Uterus (tissue), 3 donors: ENCODE measurements at regions not wholly inside any gene's neighbourhood (a gene's known extent, or its start where the extent isn't known, plus 50 kb on each side); places are given as distances from the start of the nearest gene placed in this dataset.

Experiments used
- DNase-seq, 2 donors: peaks; one replicate each; pipeline ENCODE4 v3.0.0-alpha.2; 2019 to 2020
- H3K27ac ChIP-seq, 2 donors: fragments of 200-600 bp; sonication (generic); 1 replicate in 1 of 2; 2 replicates in 1 of 2; pipeline ENCODE4 v1.5.1; 2016 to 2018
- H3K27me3 ChIP-seq, 2 donors: fragments of 200-600 bp; sonication (generic); one replicate each; pipeline ENCODE4 v1.5.1; 2018 to 2019; ENCODE audit warnings: control low read depth in 1 of 2
- H3K36me3 ChIP-seq, 2 donors: fragments of 200-600 bp; sonication (generic); one replicate each; pipeline ENCODE4 v1.5.1; 2019; ENCODE audit warnings: control low read depth in 1 of 2
- H3K4me1 ChIP-seq, 2 donors: fragments of 200-600 bp; sonication (generic); one replicate each; pipeline ENCODE4 v1.5.1; 2018 to 2019; ENCODE audit warnings: control low read depth in 1 of 2
- H3K4me3 ChIP-seq, 2 donors: fragments of 200-600 bp; sonication (generic); 1 replicate in 1 of 2; 2 replicates in 1 of 2; pipeline ENCODE4 v1.5.1; 2018 to 2019; ENCODE audit warnings: mild to moderate bottlenecking in 1 of 2
- H3K9me3 ChIP-seq, 2 donors: fragments of 200-600 bp; sonication (generic); one replicate each; pipeline ENCODE4 v1.5.1; 2019; ENCODE audit warnings: control low read depth in 1 of 2
- CTCF ChIP-seq, 4 experiments: fragments of 200-600 bp in 2 of 4; fragments of 450-650 bp in 2 of 4; sonication (generic) in 2 of 4; IDR thresholded peaks; one replicate each; pipeline ENCODE4 v1.5.1; 2016 to 2019; ENCODE audit warnings: antibody characterized with exemption in 4 of 4, mild to moderate bottlenecking in 2 of 4, moderate library complexity in 1 of 4
- POLR2A ChIP-seq, 2 donors: fragments of 450-650 bp; IDR thresholded peaks; one replicate each; pipeline ENCODE4 v1.6.1; 2016; ENCODE audit warnings: antibody characterized with exemption in 2 of 2, mild to moderate bottlenecking in 1 of 2, moderate library complexity in 1 of 2
- intact Hi-C: fragments of 100-400 bp; cut with DNase I; formaldehyde crosslinking; loops from one replicate; pipeline ENCODE4 v1.15.1; 2023; ENCODE audit warnings: low total_unique reads
- donor health status: DM: yes; HTN: yes; CAD: no.

DNA sequence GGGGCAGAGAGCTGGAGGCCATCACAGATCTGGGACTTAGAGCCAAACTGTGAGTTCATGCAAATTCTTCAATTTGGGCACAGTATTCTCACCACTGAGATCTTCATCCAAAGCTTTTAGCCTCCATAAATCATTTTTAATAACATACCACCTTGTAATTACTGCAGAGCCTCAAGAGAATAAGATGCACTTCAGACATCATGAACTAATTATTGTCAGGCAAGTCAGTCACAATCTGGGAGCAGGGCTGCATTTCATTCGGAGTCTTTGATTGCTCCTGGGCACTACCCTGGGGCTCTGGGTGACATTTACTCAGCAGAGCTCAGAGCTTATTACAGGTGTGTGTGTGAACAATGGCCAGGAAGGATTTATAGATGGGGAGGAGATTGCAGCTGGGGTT is 623.7 kb downstream of the PTPRU start:
- H3K27me3 ChIP-seq, result no peaks in the 10 kb centered on the region
- no peaks in the 10 kb centered on the region for H3K9me3 ChIP-seq
- no peaks in the 10 kb centered on the region for H3K4me1 ChIP-seq
- DNase-seq, result no peak
- H3K36me3 ChIP-seq, result no peaks in the 10 kb centered on the region
- H3K4me3 ChIP-seq, result no peak overlapping the region
- no peak overlapping the region for H3K27ac ChIP-seq
- intact Hi-C loops, result no loop called here
- TF ChIP-seq CTCF (IDR thresholded peaks at IDR 0.05), result no peak
- TF ChIP-seq POLR2A (IDR thresholded peaks at IDR 0.05), result no peak

GRCh38 chr1:29859126-29859525 is 622.8 kb downstream of the PTPRU start:
- no peak overlapping the region for H3K4me3 ChIP-seq
- intact Hi-C loops, result no loop called here
- no peaks in the 10 kb centered on the region for H3K27me3 ChIP-seq

DNA sequence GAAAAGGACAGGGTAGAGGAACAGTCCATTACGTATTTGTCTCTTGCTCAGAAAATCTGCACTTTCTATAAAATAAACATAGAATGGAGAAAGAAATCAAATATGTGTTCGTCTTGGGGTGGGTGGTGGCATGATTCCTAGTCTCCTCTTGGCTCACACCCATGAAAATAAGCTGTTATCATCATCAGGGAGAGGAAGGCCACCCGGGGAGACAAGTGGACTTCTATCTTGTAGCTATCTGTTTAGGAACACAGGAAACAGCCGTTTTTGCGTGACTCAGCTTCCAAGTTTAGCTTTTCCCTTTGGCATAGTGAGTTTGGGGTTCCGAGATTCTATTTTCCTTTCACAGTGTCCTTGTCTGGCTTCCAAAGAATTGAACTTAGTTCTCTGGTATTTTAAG is 622.3 kb downstream of the PTPRU start:
- Histone ChIP-seq H3K4me1 (no peaks in the 10 kb centered on the region), H3K27me3 (no peaks in the 10 kb centered on the region), H3K9me3 (no peaks in the 10 kb centered on the region), H3K4me3 (no peak overlapping the region), H3K36me3 (no peaks in the 10 kb centered on the region), H3K27ac (no peak overlapping the region)
- intact Hi-C loops, result no loop called here
- no peak for TF ChIP-seq CTCF (IDR thresholded peaks at IDR 0.05)
- TF ChIP-seq POLR2A (IDR thresholded peaks at IDR 0.05), result no peak
- DNase-seq, result no peak

More at GRCh38 chr1:29859126-29859525, 622.8 kb downstream of the PTPRU start:
- DNase-seq, result no peak
- no peak for TF ChIP-seq POLR2A (IDR thresholded peaks at IDR 0.05)
- no peak for TF ChIP-seq CTCF (IDR thresholded peaks at IDR 0.05)
- Histone ChIP-seq H3K4me1 (no peaks in the 10 kb centered on the region), H3K9me3 (no peaks in the 10 kb centered on the region), H3K27ac (no peak overlapping the region), H3K36me3 (no peaks in the 10 kb centered on the region)

- Histone ChIP-seq H3K4me1 (no peaks in the 10 kb centered on the region), H3K27me3 (no peaks in the 10 kb centered on the region), H3K27ac (no peak overlapping the region), H3K4me3 (no peak overlapping the region), H3K9me3 (no peaks in the 10 kb centered on the region), H3K36me3 (no peaks in the 10 kb centered on the region)
- TF ChIP-seq CTCF (IDR thresholded peaks at IDR 0.05) (no peak), POLR2A (IDR thresholded peaks at IDR 0.05) (no peak)
- intact Hi-C loops, result no loop called here
- DNase-seq, result no peak
Observed at GRCh38 chr1:29856340-29857114, 620.2 kb downstream of the PTPRU start.

DNA sequence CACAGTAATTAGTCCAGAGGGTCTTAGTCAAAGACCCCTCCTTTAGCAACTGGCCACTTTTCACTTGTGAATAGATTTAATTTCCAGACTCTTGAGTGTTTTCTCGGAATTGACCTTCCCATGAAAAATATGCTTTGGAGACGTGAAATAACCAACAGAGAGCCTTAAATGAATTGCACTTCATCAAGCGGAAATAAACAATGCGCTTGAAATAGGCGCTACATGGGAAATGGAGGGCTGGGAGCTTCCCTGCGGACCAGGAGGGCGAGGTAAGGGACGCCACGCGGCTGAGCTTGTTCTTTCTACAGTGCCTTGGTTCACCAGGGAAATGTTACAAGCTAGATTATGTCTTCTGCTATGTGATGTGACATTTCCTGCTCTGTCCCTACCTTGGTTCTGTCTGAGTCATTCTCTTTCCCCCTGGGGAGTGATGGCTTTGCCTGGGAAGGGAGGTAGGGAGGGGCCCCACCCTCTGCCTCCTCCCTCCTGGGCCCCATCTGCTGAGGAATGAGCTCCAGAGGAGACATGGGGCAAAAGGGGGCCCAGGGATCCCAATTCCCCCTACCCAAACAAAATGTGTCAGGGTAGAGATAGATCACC is 619.3 kb downstream of the PTPRU start:
- H3K36me3 ChIP-seq, result no peaks in the 10 kb centered on the region
- TF ChIP-seq CTCF (IDR thresholded peaks at IDR 0.05) (no peak), POLR2A (IDR thresholded peaks at IDR 0.05) (no peak)
- no peaks in the 10 kb centered on the region for H3K27me3 ChIP-seq
- intact Hi-C loops, result no loop called here
- H3K4me3 ChIP-seq, result no peak overlapping the region
- no peaks in the 10 kb centered on the region for H3K4me1 ChIP-seq
- no peak overlapping the region for H3K27ac ChIP-seq
- no peaks in the 10 kb centered on the region for H3K9me3 ChIP-seq
- DNase-seq, result no peak
